Mucosa of descending colon (tissue), 3 donors: ENCODE measurements at regions not wholly inside any gene's neighbourhood (a gene's known extent, or its start where the extent isn't known, plus 50 kb on each side); places are given as distances from the start of the nearest gene placed in this dataset.

Experiments
- ATAC-seq: fragments of 200-7000 bp; cut with Tn5 transposase; one replicate; pipeline ENCODE4 v1.9.1; 2020; ENCODE audit warnings: mild to moderate bottlenecking, moderate library complexity
- DNase-seq, 3 donors: peaks; one replicate each; pipeline ENCODE4 v3.0.0-alpha.2; 2020
- H3K36me3 ChIP-seq: fragments of 200-600 bp; one replicate; pipeline ENCODE4 v1.8.0; 2021; ENCODE audit warnings: low read depth, mild to moderate bottlenecking
- H3K4me1 ChIP-seq: fragments of 200-600 bp; one replicate; pipeline ENCODE4 v1.8.0; 2021; ENCODE audit warnings: low read depth, mild to moderate bottlenecking
- H3K4me3 ChIP-seq: fragments of 200-600 bp; one replicate; pipeline ENCODE4 v1.8.0; 2021; ENCODE audit warnings: mild to moderate bottlenecking
- H3K9me3 ChIP-seq: fragments of 200-600 bp; one replicate; pipeline ENCODE4 v1.8.0; 2021; ENCODE audit warnings: mild to moderate bottlenecking
- CTCF ChIP-seq: fragments of 200-600 bp; IDR thresholded peaks from one replicate; pipeline ENCODE4 v1.8.0; 2022; ENCODE audit warnings: antibody characterized with exemption, mild to moderate bottlenecking
- intact Hi-C, 2 donors: fragments of 100-400 bp; cut with DNase I in 1 of 2; cut with micrococcal nuclease in 1 of 2; formaldehyde crosslinking; loops; one replicate each; pipeline versions ENCODE4 v1.11.0 to v1.11.1; 2022; cut with DNase I, micrococcal nuclease
- donor health status: DM: no; HTN: no; CAD: no; lungs with moderate emphysema.
- donor health status: DM: no; HTN: no; CAD: no.
- donor health status: DM: no; HTN: yes; CAD: no.

DNA sequence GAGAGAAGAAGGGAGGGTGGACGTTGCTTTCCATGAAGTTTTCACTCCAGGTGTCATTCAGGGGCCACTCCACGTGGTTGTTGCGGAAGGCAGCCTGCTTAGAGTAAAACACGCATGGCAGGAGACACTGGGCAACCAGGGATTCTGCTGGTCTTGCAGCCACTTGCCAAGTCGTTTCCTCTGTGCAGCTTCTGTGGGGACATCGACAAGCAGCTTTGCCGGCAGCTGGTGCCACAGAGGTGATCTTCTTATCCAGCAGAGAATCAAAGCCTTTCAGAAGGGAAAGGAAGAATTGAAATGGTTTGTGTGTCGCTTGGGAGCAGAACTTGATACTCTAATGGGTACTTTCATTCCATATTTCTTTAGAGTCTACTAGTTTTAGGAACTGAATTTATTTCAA lies 867.1 kb upstream of the TENM3 start:
- TF ChIP-seq CTCF, result no peak
- DNase-seq, result no peak
- intact Hi-C loops, result no loop called here
- Histone ChIP-seq H3K4me1 (no peaks in the 10 kb centered on the region), H3K36me3 (no peaks in the 10 kb centered on the region), H3K4me3 (no peak overlapping the region), H3K9me3 (no peaks in the 10 kb centered on the region)
- no peak for ATAC-seq

DNA sequence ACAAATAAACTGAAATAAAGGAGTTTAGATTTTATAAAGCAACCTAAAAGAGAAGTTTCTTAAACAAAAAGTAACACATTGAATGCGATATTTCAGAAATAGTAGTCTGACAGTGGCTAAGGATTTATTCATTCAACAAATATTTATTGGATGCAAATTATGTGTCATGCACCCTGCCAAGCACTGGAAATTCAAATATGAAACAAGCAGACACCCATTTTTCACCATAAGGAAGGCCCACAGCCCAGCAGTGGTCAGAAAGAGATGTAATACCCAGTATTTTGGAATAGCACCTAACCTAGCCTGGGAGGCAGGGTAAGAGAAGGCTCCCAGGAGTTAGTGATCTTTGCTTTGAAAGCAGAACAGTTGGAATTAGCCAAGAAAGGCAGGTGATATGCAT lies 855.1 kb upstream of the TENM3 start:
- ATAC-seq, result no peak
- intact Hi-C loops, result no loop called here
- no peak for TF ChIP-seq CTCF
- no peak for DNase-seq
- H3K9me3 ChIP-seq, result no peaks in the 10 kb centered on the region
- H3K4me1 ChIP-seq, result no peaks in the 10 kb centered on the region
- H3K36me3 ChIP-seq, result no peaks in the 10 kb centered on the region
- H3K4me3 ChIP-seq, result no peak overlapping the region

DNA sequence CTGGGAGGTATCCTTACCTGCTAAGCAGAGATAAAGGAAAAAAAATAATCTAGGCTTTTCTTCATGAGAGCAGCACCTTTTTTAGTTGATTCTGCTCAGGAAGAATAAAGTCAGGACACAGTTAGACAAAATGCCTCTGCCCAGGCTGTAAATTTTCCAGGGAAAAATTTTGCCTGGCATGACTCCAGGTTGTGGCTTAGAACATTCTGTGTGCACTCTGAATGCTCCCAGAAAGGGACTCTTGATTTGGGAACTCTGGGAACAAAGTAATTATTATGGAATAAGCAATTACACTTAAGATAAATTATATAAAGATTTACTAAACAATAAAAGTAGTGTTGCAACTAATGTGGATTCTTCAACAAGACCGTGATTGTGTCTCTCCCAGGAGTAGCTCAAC lies 826.2 kb upstream of the TENM3 start:
- H3K4me3 ChIP-seq, result no peak overlapping the region
- no peak for TF ChIP-seq CTCF
- H3K36me3 ChIP-seq, result no peaks in the 10 kb centered on the region
- ATAC-seq (no peak), DNase-seq (no peak)
- intact Hi-C loops, result no loop called here
- H3K9me3 ChIP-seq, result no peaks in the 10 kb centered on the region
- no peaks in the 10 kb centered on the region for H3K4me1 ChIP-seq

DNA sequence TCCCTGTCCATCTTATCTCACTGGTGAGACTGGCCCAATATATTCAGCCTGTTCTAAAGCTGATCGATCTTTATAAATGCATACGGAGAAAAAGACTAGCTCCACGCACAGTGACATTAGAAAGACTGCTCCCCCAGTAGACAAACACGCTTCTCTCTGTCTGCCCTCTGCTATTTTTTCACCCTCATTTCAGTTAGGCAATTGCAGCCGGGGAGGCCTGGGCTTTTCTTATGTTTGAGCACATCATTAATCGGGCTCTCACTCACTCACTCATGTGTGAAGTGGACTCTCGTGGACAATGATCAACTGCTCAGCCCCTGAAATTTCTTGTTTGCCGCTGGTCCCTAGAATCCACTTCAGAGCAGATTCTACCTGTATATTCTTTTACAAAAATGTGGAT lies 824.7 kb upstream of the TENM3 start:
- Histone ChIP-seq H3K9me3 (no peaks in the 10 kb centered on the region), H3K4me3 (no peak overlapping the region), H3K4me1 (no peaks in the 10 kb centered on the region), H3K36me3 (no peaks in the 10 kb centered on the region)
- no peak for DNase-seq
- intact Hi-C loops, result no loop called here
- TF ChIP-seq CTCF, result no peak
- no peak for ATAC-seq

DNA sequence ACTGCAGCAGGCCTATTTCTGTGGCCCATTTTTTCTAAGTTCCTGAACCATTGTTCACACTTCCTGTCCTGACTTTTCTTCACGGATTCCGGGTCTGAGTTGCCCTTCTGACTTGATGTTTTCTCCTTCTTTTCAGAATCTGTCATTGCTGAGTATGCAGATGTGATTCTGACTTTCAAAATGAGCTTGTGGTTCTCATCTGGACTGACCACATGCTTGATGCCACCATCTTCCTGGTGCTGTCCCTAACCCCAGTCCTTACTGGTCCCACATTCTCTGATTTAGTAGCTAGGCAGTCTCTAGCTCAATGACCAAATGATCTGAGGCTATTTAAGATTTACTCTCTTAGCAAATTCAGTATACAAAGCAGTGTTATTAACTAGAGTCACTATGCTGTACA lies 822.3 kb upstream of the TENM3 start:
- Histone ChIP-seq H3K36me3 (no peaks in the 10 kb centered on the region), H3K4me1 (no peaks in the 10 kb centered on the region), H3K4me3 (no peak overlapping the region), H3K9me3 (no peaks in the 10 kb centered on the region)
- intact Hi-C loops, result no loop called here
- DNase-seq (no peak), ATAC-seq (no peak)
- no peak for TF ChIP-seq CTCF

DNA sequence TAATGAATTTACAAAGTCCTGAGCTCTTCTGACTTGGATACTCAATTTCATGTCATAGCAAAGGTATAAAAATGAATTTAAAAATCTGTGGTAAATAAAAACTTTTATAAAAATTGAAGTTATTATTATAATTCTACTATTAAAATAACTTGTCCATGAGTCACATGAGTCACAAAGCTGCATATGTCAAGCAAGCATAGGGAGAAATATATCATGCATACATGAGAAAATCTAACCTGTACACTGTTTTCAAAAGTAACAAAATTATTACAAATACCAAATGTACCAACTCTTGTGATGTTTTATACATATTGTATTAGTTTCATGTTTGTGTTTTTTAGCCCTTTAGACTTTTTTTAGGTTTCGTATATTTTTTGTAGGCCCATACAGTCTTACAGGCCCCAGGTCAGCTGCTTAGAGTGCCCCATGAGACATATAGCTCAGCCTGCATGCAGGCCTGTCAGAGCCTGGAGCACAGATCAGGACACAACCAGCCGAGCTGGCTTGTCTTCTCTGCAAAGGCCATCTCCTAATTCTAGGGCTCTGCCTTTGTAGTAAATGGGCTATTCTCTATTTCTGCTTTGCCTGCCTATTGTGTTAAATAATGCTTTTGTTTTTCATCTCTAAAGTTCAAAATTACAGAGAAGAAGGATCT lies 818.7 kb upstream of the TENM3 start:
- intact Hi-C loops, result no loop called here
- ATAC-seq (no peak), DNase-seq (no peak)
- Histone ChIP-seq H3K4me1 (no peaks in the 10 kb centered on the region), H3K36me3 (no peaks in the 10 kb centered on the region), H3K9me3 (no peaks in the 10 kb centered on the region), H3K4me3 (no peak overlapping the region)
- no peak for TF ChIP-seq CTCF
